Tibial nerve (tissue), 4 donors: ENCODE measurements at regions not wholly inside any gene's neighbourhood (a gene's known extent, or its start where the extent isn't known, plus 50 kb on each side); places are given as distances from the start of the nearest gene placed in this dataset.

ENCODE experiments used
- DNase-seq, 2 donors: peaks; one replicate each; pipeline ENCODE4 v3.0.0-alpha.2; 2019; ENCODE audit warnings: low spot score in 2 of 2
- H3K27ac ChIP-seq, 4 donors: fragments of 200-600 bp; sonication (generic) in 3 of 4; one replicate each; pipeline ENCODE4 v1.5.1; 2017 to 2019; ENCODE audit warnings: mild to moderate bottlenecking in 1 of 4
- H3K27me3 ChIP-seq, 2 donors: fragments of 200-600 bp; sonication (generic) in 1 of 2; one replicate each; pipeline versions ENCODE4 v1.5.1 to v1.6.0; 2017 to 2019
- H3K36me3 ChIP-seq, 3 donors: fragments of 200-600 bp; sonication (generic); one replicate each; pipeline ENCODE4 v1.5.1; 2018 to 2019
- H3K4me1 ChIP-seq, 4 donors: fragments of 200-600 bp; sonication (generic) in 3 of 4; one replicate each; pipeline ENCODE4 v1.5.1; 2017 to 2019
- H3K4me3 ChIP-seq, 4 donors: fragments of 200-600 bp; sonication (generic) in 3 of 4; one replicate each; pipeline ENCODE4 v1.5.1; 2017 to 2019; ENCODE audit warnings: mild to moderate bottlenecking in 1 of 4, moderate library complexity in 1 of 4
- H3K9me3 ChIP-seq, 4 donors: fragments of 200-600 bp; sonication (generic) in 3 of 4; one replicate each; pipeline ENCODE4 v1.5.1; 2017 to 2019
- CTCF ChIP-seq, 5 experiments: fragments of 200-600 bp in 3 of 5; fragments of 450-650 bp in 2 of 5; sonication (generic) in 3 of 5; IDR thresholded peaks; one replicate each; pipeline ENCODE4 v1.5.1; 2016 to 2019; ENCODE audit warnings: antibody characterized with exemption in 5 of 5, mild to moderate bottlenecking in 3 of 5, moderate library complexity in 2 of 5
- EP300 ChIP-seq, 2 donors: sonication (generic); formaldehyde crosslinking; IDR thresholded peaks; one replicate each; pipeline ENCODE4 v1.6.1; 2017; ENCODE audit warnings: antibody characterized with exemption in 2 of 2, mild to moderate bottlenecking in 1 of 2
- POLR2A ChIP-seq, 2 donors: fragments of 450-650 bp; IDR thresholded peaks; one replicate each; pipeline ENCODE4 v1.6.1; 2017; ENCODE audit warnings: antibody characterized with exemption in 2 of 2, mild to moderate bottlenecking in 2 of 2, moderate library complexity in 2 of 2
- WGBS, 2 donors: methylation state at CpG; one replicate each; pipeline ENCODE4 v1.1.5; 2018; 5-methylcytosine and 5-hydroxymethylcytosine counted together

GRCh38 chr5:63121471-63121870 is 542.9 kb downstream of the LRRC70 start:
- WGBS, 2 donors = 73 to 75% methylated on average over 3 of the region's 3 CpGs
- TF ChIP-seq POLR2A (IDR thresholded peaks at IDR 0.05) (no peak), EP300 (IDR thresholded peaks at IDR 0.05) (no peak), CTCF (IDR thresholded peaks at IDR 0.05) (no peak)

GRCh38 chr5:63118221-63118620 is 539.6 kb downstream of the LRRC70 start:
- TF ChIP-seq POLR2A (IDR thresholded peaks at IDR 0.05) (no peak), EP300 (IDR thresholded peaks at IDR 0.05) (no peak), CTCF (IDR thresholded peaks at IDR 0.05) (no peak)

More at GRCh38 chr5:63121471-63121870, 542.9 kb downstream of the LRRC70 start:
- Histone ChIP-seq H3K9me3 (no peaks in the 10 kb centered on the region), H3K36me3 (no peaks in the 10 kb centered on the region), H3K4me1 (peaks cover 0 to under 1% (median under 1%) of the 10 kb centered on the region in 4 donors), H3K4me3 (no peak overlapping the region), H3K27me3 (no peaks in the 10 kb centered on the region), H3K27ac (no peak overlapping the region)
- no peak for DNase-seq

GRCh38 chr5:63111891-63112290 is 533.3 kb downstream of the LRRC70 start:
- no peaks in the 10 kb centered on the region for H3K27me3 ChIP-seq
- H3K27ac ChIP-seq = no peak overlapping the region
- H3K4me3 ChIP-seq = no peak overlapping the region
- no peak for TF ChIP-seq EP300 (IDR thresholded peaks at IDR 0.05)
- no peak for TF ChIP-seq POLR2A (IDR thresholded peaks at IDR 0.05)
- TF ChIP-seq CTCF (IDR thresholded peaks at IDR 0.05) = no peak
- H3K9me3 ChIP-seq = no peaks in the 10 kb centered on the region
- H3K36me3 ChIP-seq = no peaks in the 10 kb centered on the region
- no peaks in the 10 kb centered on the region for H3K4me1 ChIP-seq
- no peak for DNase-seq

More at GRCh38 chr5:63118221-63118620, 539.6 kb downstream of the LRRC70 start:
- 44 to 93% methylated on average over 1 of the region's 1 CpG for WGBS, 2 donors
- Histone ChIP-seq H3K4me1 (no peaks in the 10 kb centered on the region), H3K27ac (no peak overlapping the region), H3K4me3 (no peak overlapping the region), H3K9me3 (no peaks in the 10 kb centered on the region), H3K36me3 (no peaks in the 10 kb centered on the region), H3K27me3 (no peaks in the 10 kb centered on the region)
- no peak for DNase-seq

- 69 to 73% methylated on average over 1 of the region's 1 CpG for WGBS, 2 donors
- DNase-seq = no peak
- TF ChIP-seq EP300 (IDR thresholded peaks at IDR 0.05) = no peak
- no peak for TF ChIP-seq CTCF (IDR thresholded peaks at IDR 0.05)
- TF ChIP-seq POLR2A (IDR thresholded peaks at IDR 0.05) = no peak
Observed at GRCh38 chr5:63101870-63102269, 523.3 kb downstream of the LRRC70 start.

GRCh38 chr5:63097286-63097685 is 518.7 kb downstream of the LRRC70 start:
- WGBS, 2 donors = 95 to 96% methylated on average over 1 of the region's 1 CpG
- no peak overlapping the region for H3K4me3 ChIP-seq
- DNase-seq = no peak
- H3K9me3 ChIP-seq = peaks cover 0 to 3% (median 0%) of the 10 kb centered on the region in 4 donors
- H3K27me3 ChIP-seq = no peaks in the 10 kb centered on the region
- no peaks in the 10 kb centered on the region for H3K36me3 ChIP-seq
- H3K27ac ChIP-seq = no peak overlapping the region
- H3K4me1 ChIP-seq = peaks cover 0 to 4% (median 0%) of the 10 kb centered on the region in 4 donors
- TF ChIP-seq EP300 (IDR thresholded peaks at IDR 0.05) (no peak), POLR2A (IDR thresholded peaks at IDR 0.05) (no peak), CTCF (IDR thresholded peaks at IDR 0.05) (no peak)

More at GRCh38 chr5:63101870-63102269, 523.3 kb downstream of the LRRC70 start:
- Histone ChIP-seq H3K4me1 (peaks cover 0 to 23% (median 0%) of the 10 kb centered on the region in 4 donors), H3K9me3 (no peaks in the 10 kb centered on the region), H3K4me3 (no peak overlapping the region), H3K36me3 (no peaks in the 10 kb centered on the region), H3K27ac (no peak overlapping the region), H3K27me3 (no peaks in the 10 kb centered on the region)
